Activated CD8-positive, alpha-beta memory T cell treated with anti-CD3 and anti-CD28 coated beads for 1 hour (primary cell): ENCODE measurements at regions not wholly inside any gene's neighbourhood (a gene's known extent, or its start where the extent isn't known, plus 50 kb on each side); places are given as distances from the start of the nearest gene placed in this dataset.
"Not testable (repeated sequence)": the region's sequence is repeated elsewhere in the genome, so short reads cannot be mapped to it uniquely, and the experiment has no call there.

Experiments
- DNase-seq, 2 donors: peaks; one replicate each; pipeline ENCODE4 v3.0.0-alpha.2; 2020; ENCODE audit warnings: low read depth in 1 of 2; ENCODE audit errors: extremely low read depth in 1 of 2

- no peak for DNase-seq
Observed at GRCh38 chr2:88396209-88396608, 56.3 kb downstream of the FOXI3 start.

- DNase-seq, result no peak
Observed at GRCh38 chr2:88377641-88377991, 74.9 kb downstream of the FOXI3 start.

GRCh38 chr2:88372042-88372441, 80.5 kb downstream of the FOXI3 start:
- no peak for DNase-seq

- not testable (repeated sequence) for DNase-seq
Observed at GRCh38 chr2:88365408-88365807, 87.1 kb downstream of the FOXI3 start.

DNA sequence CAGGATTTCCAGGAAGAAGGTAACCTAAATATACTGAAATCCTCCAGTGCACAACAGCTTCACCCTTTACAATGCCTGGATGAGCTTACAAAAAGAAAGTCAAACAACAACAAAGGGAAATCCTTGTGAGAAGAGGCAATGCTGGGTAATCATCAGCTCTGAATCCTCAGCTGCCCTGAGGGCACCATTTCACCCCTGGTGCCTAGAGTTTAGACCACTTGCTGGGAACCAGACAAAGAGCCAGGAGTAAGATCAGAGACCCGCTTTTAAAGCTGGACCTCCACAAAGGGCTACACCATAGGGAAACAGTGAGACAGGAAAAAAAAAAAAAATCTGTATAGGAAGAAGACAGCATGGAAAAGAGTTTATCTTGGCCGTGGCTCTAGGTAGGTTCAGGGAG, 97.0 kb downstream of the FOXI3 start:
- DNase-seq, result no peak

DNA sequence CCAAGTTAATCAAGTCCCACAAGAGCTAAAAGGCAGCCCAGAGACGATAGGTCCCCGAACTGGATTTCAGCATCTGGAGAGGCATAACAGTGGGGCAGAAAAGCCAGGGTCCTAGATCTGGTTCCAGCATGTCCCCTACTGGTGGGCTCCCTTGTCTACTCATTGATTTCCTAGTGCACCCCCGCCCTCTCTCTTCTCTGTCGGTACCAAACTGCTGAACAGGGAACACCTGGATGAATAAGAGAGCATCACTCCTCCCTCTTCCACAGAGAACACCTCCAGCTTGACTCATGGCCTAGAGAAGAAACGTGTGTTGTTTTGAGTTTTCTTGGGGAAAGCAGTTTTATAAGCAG, 101.3 kb downstream of the FOXI3 start:
- DNase-seq, result no peak

GRCh38 chr2:88350331-88351248, 101.9 kb downstream of the FOXI3 start:
- DNase-seq, result peak in 1 of 2 donors; percentile 55

DNA sequence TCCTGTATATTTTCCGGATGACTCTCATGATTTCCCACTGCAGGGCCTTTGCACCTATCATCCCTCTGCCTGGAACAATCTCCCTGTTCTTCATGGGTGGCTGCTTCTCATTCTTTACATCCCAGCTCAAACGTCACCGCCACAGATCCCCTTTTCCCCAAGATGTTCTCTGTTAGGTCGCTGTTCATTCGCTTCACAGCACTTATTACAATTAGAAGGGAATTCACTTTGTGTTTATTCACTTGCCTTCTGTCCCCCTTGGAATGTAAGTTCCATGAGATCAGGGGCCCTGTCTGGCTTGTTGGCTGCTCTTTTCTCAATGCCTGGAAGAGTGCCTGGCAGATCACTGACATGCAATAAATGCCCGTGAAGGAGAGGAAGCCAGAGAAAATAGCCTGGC, 106.7 kb downstream of the FOXI3 start:
- no peak for DNase-seq

GRCh38 chr2:88342749-88343148, 109.7 kb downstream of the FOXI3 start:
- no peak for DNase-seq

GRCh38 chr2:88334418-88334817, 118.1 kb downstream of the FOXI3 start:
- no peak for DNase-seq

DNA sequence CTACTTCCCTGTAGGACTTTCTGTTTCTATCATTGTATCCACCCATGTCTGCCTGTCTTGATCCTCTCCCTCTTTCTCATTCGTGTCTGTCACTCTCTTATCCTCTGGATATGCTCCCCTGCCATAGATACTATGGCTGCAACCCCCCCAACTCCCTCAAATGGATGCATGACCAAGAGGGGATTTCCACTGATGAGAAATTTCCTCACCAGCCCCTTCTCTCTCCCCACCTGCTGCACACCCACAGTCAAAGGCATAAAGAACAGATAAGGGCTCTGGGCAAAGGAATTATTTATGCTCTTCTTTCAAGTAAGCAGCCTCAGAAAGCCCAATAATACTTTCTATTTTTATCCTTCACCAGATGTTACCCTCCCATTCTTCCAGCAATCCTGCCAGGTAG, 121.3 kb downstream of the FOXI3 start:
- DNase-seq, result no peak

GRCh38 chr2:88329815-88330603, 122.5 kb downstream of the FOXI3 start:
- no peak for DNase-seq

GRCh38 chr2:88321449-88322248, 130.8 kb downstream of the FOXI3 start:
- DNase-seq, result no peak

DNA sequence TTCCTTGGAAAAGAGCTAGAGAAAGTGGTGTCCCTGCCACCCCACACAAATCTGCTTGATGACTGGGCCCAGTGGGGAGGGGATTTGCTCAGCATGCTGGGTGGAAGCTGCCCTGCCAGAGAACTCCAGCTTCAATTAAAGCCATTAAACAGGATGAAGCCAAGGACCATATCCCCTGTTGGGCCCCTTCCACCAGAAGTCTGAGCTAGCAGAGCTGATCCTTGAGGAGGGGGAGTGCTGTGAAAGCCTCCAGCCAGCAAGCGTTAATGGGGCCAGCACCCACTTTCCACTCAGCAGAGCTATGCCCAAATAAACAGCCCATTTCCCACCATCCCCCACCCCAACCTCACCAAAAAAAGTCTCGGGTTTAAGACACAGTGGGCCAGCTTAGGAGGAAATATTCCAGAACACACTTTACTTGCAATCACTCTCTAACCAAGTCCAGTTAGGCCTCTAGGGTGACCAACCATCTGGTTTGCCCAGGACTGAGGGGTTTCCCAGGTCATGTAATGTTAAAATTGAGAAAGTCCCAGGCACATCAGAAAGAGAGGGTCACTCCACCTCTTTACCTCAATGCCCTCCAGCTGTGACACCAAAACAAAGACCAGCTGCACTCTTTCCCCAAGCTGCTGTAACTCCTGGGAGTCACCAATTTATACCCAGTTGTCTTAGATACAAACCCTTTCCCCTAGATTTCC, 132.3 kb downstream of the FOXI3 start:
- DNase-seq, result no peak

GRCh38 chr2:88318956-88319330, 133.6 kb downstream of the FOXI3 start:
- no peak for DNase-seq

DNA sequence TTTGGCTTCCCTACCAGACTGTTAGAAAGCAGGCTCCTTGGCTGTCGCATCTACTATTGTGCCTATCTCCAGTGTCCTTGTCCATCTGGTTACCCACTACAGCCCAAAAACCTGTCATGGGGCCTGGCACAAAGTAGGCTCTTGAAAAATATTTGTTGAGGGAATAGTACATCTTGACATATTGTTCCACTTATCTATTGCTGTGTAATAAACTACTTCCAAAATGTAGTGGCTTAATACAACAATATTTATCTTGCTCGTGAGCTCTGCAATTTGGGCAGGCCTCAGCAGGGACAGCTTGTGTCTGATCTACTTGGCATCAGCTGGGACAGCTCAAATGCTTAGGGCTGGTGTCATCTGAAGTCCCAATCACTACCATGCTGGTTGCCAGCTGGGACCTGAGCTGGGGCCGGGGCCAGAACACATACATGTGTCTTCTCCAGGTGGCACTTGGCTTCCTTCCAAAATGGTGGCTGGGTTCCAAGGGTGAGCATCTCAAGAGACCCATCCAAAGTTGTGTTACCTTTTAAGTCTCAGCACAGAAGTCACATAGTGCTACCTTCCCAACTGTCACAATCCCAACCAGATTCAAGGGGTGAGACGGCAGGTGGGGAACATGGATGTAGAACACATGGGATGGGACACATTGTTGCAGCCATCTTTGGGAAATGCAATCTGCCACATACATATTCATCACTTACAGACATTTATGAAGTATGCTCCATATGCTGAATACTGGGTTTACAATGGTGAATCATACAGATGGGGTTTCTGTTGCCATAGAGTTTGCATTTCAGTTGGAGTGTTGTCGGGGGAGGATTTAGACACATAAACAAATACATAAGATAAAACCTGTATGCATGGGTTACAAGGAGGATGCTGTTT, 134.2 kb downstream of the FOXI3 start:
- no peak for DNase-seq

- no peak for DNase-seq
Observed at GRCh38 chr2:88310787-88311186, 140.6 kb downstream of the THNSL2 start.

DNA sequence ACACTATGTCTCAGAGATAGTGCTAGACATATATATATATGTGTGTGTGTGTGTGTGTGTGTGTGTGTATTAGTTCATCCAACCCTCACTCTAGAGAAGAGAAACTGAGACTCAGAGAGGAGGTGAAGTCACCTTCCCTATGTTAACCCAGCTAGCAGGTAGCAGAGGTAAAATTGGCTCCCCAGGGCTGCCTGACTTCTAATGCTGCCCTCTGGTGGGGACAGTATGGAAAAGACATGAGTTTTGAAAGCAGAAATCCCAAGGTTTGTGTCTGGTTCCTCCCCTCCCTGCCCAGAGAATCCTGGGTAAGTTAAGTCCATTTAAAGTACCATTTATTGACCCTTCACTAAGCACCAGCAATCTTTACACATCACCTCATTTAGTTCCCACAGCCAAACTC, 137.7 kb downstream of the THNSL2 start:
- DNase-seq, result no peak

DNA sequence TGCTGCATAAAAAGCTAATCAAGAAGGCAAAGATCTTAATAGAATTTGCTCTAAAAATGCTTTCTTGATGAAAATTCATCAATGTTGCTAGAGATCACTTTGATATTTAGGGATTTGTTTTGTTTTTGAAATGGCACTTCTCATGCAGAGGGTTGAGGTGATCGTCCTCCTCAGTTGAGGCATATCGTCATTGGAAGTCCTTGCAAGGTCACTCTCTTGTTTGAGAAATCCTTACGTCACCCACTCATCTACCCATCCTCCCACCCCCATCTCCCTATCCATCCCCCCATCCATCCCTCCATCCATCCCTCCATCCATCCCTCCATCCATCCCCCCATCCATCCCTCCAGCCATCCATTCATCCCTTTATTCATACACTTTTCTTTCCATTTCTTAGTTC, 133.7 kb downstream of the THNSL2 start:
- no peak for DNase-seq

- DNase-seq, result no peak
Observed at GRCh38 chr2:88296247-88296646, 126.1 kb downstream of the THNSL2 start.
